ENCODE measurements at regions not wholly inside any gene's neighbourhood (a gene's known extent, or its start where the extent isn't known, plus 50 kb on each side); places are given as distances from the start of the nearest gene placed in this dataset.

DNA sequence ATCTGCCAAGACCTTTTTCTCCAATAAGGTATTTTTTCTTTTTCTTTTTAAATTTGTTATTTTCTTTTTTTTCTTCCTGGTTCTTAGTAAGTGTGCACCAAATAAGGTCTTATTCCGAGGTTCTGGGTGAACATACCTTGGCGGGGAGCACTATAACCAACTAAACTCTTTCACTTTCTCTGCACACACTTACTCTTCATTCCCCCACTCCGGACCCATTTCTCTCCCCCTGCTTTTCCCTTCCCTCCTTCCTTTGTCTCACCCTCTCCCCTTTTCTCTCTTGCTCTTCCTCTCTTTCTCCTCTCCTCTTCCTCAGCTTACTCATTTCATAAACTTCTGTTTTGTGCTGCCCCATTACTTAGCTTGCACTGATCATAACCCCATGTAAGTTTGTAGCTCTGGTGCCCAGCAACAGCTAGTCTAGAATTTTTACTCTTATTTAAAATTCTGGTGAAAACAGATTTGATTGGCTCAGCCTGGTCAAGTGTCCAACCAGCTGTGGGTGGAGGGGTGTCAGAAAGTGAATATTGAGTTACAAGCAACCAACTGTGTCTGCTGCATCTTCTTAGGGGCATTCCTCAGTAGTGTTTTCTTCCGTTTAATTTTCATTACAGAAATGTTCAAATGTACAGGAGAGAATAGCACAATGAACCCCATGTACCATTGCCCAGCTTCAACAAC, 297.5 kb downstream of the SHQ1 start:
- CTCF ChIA-PET, result interaction anchor here (0.6 to 0.7 kb wide), 2 partner anchors 935 to 1503 kb away, joined by 3 read pairs; no protein-coding TSS in a partner anchor
- no TSS peak for BruUV-seq (replicated peaks)
- no peak overlapping the region for H3K23ac ChIP-seq (ENCODE audit: low read depth, low read length)

More for the DNA sequence above, 297.5 kb downstream of the SHQ1 start:
- Histone ChIP-seq H4K20me1 (ENCODE audit: insufficient read depth, low read length) (no peaks in the 10 kb centered on the region), H3K4me3 (ENCODE audit: insufficient read depth, low read depth, low read length) (no peak overlapping the region), H2BK5ac (ENCODE audit: low read depth, low read length, poor library complexity, severe bottlenecking) (no peak overlapping the region), H3K4me2 (ENCODE audit: low read depth, low read length) (no peak overlapping the region), H3K14ac (replicated peaks; ENCODE audit: low read depth, low read length) (no peak overlapping the region), H3K9me3 (ENCODE audit: control insufficient read depth, insufficient read depth, low read length) (no peaks in the 10 kb centered on the region), H3K79me1 (ENCODE audit: low read depth in 1 of 2, low read length in 2 of 2) (no peaks in the 10 kb centered on the region), H3K18ac (ENCODE audit: low read depth, low read length) (no peak overlapping the region), H3K4me1 (ENCODE audit: control insufficient read depth, insufficient read depth, low read length) (no peaks in the 10 kb centered on the region), H2AFZ (replicated peaks; ENCODE audit: low read length, poor library complexity) (no peak overlapping the region), H3K56ac (ENCODE audit: extremely low read depth, insufficient read depth, low read length) (no peak overlapping the region), H3K36me3 (ENCODE audit: control insufficient read depth, insufficient read depth, low read length) (no peaks in the 10 kb centered on the region), H4K8ac (ENCODE audit: low read depth in 2 of 2, low read length in 2 of 2) (no peak overlapping the region), H3K27me3 (ENCODE audit: control insufficient read depth, insufficient read depth, low read length) (peaks cover 5% of the 10 kb centered on the region), H3K9ac (ENCODE audit: low read depth, low read length) (no peak overlapping the region), H2BK15ac (ENCODE audit: low read depth, low read length) (no peak overlapping the region), H4K5ac (ENCODE audit: low read depth, low read length) (no peak overlapping the region), H4K91ac (ENCODE audit: insufficient read depth, low read depth, low read length) (no peak overlapping the region), H2AK5ac (ENCODE audit: low read depth, low read length) (no peak overlapping the region), H2BK120ac (ENCODE audit: low read depth, low read length) (no peak overlapping the region), H2AK9ac (replicated peaks; ENCODE audit: low read depth, low read length, poor library complexity) (no peak overlapping the region), H3K4ac (ENCODE audit: low read depth, low read length) (no peak overlapping the region), H2BK20ac (ENCODE audit: low read depth, low read length) (no peak overlapping the region), H3K9me1 (ENCODE audit: insufficient read depth, low read length) (no peaks in the 10 kb centered on the region), H3K27ac (ENCODE audit: insufficient read depth, low read length) (no peak overlapping the region)
- dilution Hi-C loops (cut with HindIII; ENCODE audit: low sequenced_read_pairs, unreplicated experiment), result no loop called here
- POLR2A ChIA-PET (ENCODE audit: unreplicated experiment), result no interaction called here
- DNase-seq (no peak), ATAC-seq (ENCODE audit: low read depth) (no peak)
- WGBS, 2 experiments (ENCODE audit: extremely low coverage in 2 of 2, insufficient read length in 1 of 2), result 86% methylated on average over 3 of the region's 4 CpGs; no CpG with 5 or more reads in 1 of the 2 experiments
- in situ Hi-C loops (cut with MboI; ENCODE audit: low sequenced_read_pairs), result no loop called here
- no peak for TF ChIP-seq SMC3 (IDR thresholded peaks at IDR 0.05; ENCODE audit: low read depth, low read length)
- no peak for TF ChIP-seq FOS (IDR thresholded peaks at IDR 0.05; ENCODE audit: low read depth, low read length)
- TF ChIP-seq POLR2A (IDR thresholded peaks at IDR 0.05; ENCODE audit: low read depth, low read length), result no peak
- TF ChIP-seq CEBPB (IDR thresholded peaks at IDR 0.05; ENCODE audit: low read depth, low read length), result no peak
- TF ChIP-seq, protein P1, sequence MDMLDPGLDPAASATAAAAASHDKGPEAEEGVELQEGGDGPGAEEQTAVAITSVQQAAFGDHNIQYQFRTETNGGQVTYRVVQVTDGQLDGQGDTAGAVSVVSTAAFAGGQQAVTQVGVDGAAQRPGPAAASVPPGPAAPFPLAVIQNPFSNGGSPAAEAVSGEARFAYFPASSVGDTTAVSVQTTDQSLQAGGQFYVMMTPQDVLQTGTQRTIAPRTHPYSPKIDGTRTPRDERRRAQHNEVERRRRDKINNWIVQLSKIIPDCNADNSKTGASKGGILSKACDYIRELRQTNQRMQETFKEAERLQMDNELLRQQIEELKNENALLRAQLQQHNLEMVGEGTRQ (IDR thresholded peaks at IDR 0.05; ENCODE audit: low read depth, low read length), result no peak
- TF ChIP-seq RFX5 (IDR thresholded peaks at IDR 0.05; ENCODE audit: low read depth, low read length), result no peak
- TF ChIP-seq RCOR1 (IDR thresholded peaks at IDR 0.05; ENCODE audit: insufficient replicate concordance, low read length), result no peak
- TF ChIP-seq MXI1 (IDR thresholded peaks at IDR 0.05; ENCODE audit: borderline replicate concordance, low read depth, low read length), result no peak
- TF ChIP-seq BHLHE40 (IDR thresholded peaks at IDR 0.05; ENCODE audit: low read depth, low read length), result no peak
- intact Hi-C loops (cut with micrococcal nuclease), result no loop called here

All from IMR-90 (cell line).